Cerebellar cortex (tissue), 1 donor: ENCODE measurements at regions not wholly inside any gene's neighbourhood (a gene's known extent, or its start where the extent isn't known, plus 50 kb on each side); places are given as distances from the start of the nearest gene placed in this dataset.
"Not testable (repeated sequence)": the region's sequence is repeated elsewhere in the genome, so short reads cannot be mapped to it uniquely, and the experiment has no call there.

ENCODE experiments used
- DNase-seq: peaks from one replicate; pipeline ENCODE4 v3.0.0-alpha.2; 2015; ENCODE audit warnings: low spot score

GRCh38 chr2:17133052-17133671, 385.1 kb downstream of the RAD51AP2 start:
- no peak for DNase-seq

GRCh38 chr2:17130627-17131026, 387.6 kb downstream of the RAD51AP2 start:
- DNase-seq: not testable (repeated sequence)

GRCh38 chr2:17125989-17126620, 392.1 kb downstream of the RAD51AP2 start:
- DNase-seq: no peak

- no peak for DNase-seq
These were observed 393.5 kb downstream of the RAD51AP2 start for GRCh38 chr2:17124575-17125318.

- DNase-seq: no peak
These were observed 395.2 kb downstream of the RAD51AP2 start for GRCh38 chr2:17122887-17123501.

- no peak for DNase-seq
These were observed 402.8 kb downstream of the RAD51AP2 start for GRCh38 chr2:17115466-17115865.

GRCh38 chr2:17115042-17115441, 403.2 kb downstream of the RAD51AP2 start:
- DNase-seq: no peak

GRCh38 chr2:17107871-17108270, 410.4 kb downstream of the RAD51AP2 start:
- no peak for DNase-seq

- DNase-seq: no peak
These were observed 411.1 kb downstream of the RAD51AP2 start for GRCh38 chr2:17107151-17107550.

GRCh38 chr2:17106418-17106817, 411.8 kb downstream of the RAD51AP2 start:
- no peak for DNase-seq

GRCh38 chr2:17104454-17104853, 413.8 kb downstream of the RAD51AP2 start:
- DNase-seq: no peak

GRCh38 chr2:17101596-17101995, 416.6 kb downstream of the RAD51AP2 start:
- no peak for DNase-seq

- DNase-seq: no peak
These were observed 417.1 kb downstream of the RAD51AP2 start for GRCh38 chr2:17101091-17101490.

GRCh38 chr2:17095340-17095739, 422.9 kb downstream of the RAD51AP2 start:
- DNase-seq: no peak

- DNase-seq: peak; percentile 3
These were observed 424.5 kb downstream of the RAD51AP2 start for GRCh38 chr2:17093712-17094111.

- DNase-seq: no peak
These were observed 421.4 kb upstream of the CYRIA start for GRCh38 chr2:17086990-17087389.

- no peak for DNase-seq
These were observed 420.0 kb upstream of the CYRIA start for GRCh38 chr2:17085546-17086202.

GRCh38 chr2:17084877-17085276, 419.2 kb upstream of the CYRIA start:
- no peak for DNase-seq

- DNase-seq: no peak
These were observed 418.3 kb upstream of the CYRIA start for GRCh38 chr2:17083902-17084301.

- DNase-seq: no peak
These were observed 413.6 kb upstream of the CYRIA start for GRCh38 chr2:17079262-17079661.

- no peak for DNase-seq
These were observed 410.9 kb upstream of the CYRIA start for GRCh38 chr2:17076533-17076932.

GRCh38 chr2:17070711-17071110, 405.1 kb upstream of the CYRIA start:
- no peak for DNase-seq
